Activated naive CD4-positive, alpha-beta T cell treated with Interleukin-2 at 50 U/mL for 16 hours (primary cell): ENCODE measurements at regions not wholly inside any gene's neighbourhood (a gene's known extent, or its start where the extent isn't known, plus 50 kb on each side); places are given as distances from the start of the nearest gene placed in this dataset.

Experiments
- DNase-seq: peaks from one replicate; pipeline ENCODE4 v3.0.0-alpha.2; 2020

GRCh38 chr1:30511991-30512913, 211.1 kb downstream of the MATN1 start:
- no peak for DNase-seq

- no peak for DNase-seq
Observed at GRCh38 chr1:30511563-30511962, 211.8 kb downstream of the MATN1 start.

GRCh38 chr1:30511106-30511505, 212.3 kb downstream of the MATN1 start:
- no peak for DNase-seq

GRCh38 chr1:30509670-30510069, 213.7 kb downstream of the MATN1 start:
- no peak for DNase-seq

- DNase-seq = no peak
Observed at GRCh38 chr1:30508611-30509010, 214.8 kb downstream of the MATN1 start.

GRCh38 chr1:30508175-30508448, 215.3 kb downstream of the MATN1 start:
- no peak for DNase-seq

GRCh38 chr1:30507401-30508174, 215.8 kb downstream of the MATN1 start:
- no peak for DNase-seq

- no peak for DNase-seq
Observed at GRCh38 chr1:30507016-30507312, 216.4 kb downstream of the MATN1 start.

- no peak for DNase-seq
Observed at GRCh38 chr1:30506291-30507015, 216.9 kb downstream of the MATN1 start.

- DNase-seq = no peak
Observed at GRCh38 chr1:30505853-30506252, 217.5 kb downstream of the MATN1 start.

GRCh38 chr1:30492451-30492850, 230.9 kb downstream of the MATN1 start:
- no peak for DNase-seq

- DNase-seq = no peak
Observed at GRCh38 chr1:30491831-30492230, 231.6 kb downstream of the MATN1 start.

GRCh38 chr1:30490554-30491053, 232.8 kb downstream of the MATN1 start:
- DNase-seq = no peak

GRCh38 chr1:30489737-30490389, 233.5 kb downstream of the MATN1 start:
- DNase-seq = no peak

GRCh38 chr1:30488324-30488913, 235.0 kb downstream of the MATN1 start:
- DNase-seq = no peak

- no peak for DNase-seq
Observed at GRCh38 chr1:30487042-30487441, 236.3 kb downstream of the MATN1 start.

GRCh38 chr1:30485072-30485471, 238.3 kb downstream of the MATN1 start:
- no peak for DNase-seq

GRCh38 chr1:30484668-30485067, 238.7 kb downstream of the MATN1 start:
- no peak for DNase-seq

- DNase-seq = no peak
Observed at GRCh38 chr1:30479575-30479974, 243.8 kb downstream of the MATN1 start.

GRCh38 chr1:30478799-30479563, 244.4 kb downstream of the MATN1 start:
- no peak for DNase-seq

- DNase-seq = no peak
Observed at GRCh38 chr1:30478283-30478682, 245.1 kb downstream of the MATN1 start.

GRCh38 chr1:30477588-30477987, 245.8 kb downstream of the MATN1 start:
- no peak for DNase-seq
